IMR-90 (cell line): ENCODE measurements at regions not wholly inside any gene's neighbourhood (a gene's known extent, or its start where the extent isn't known, plus 50 kb on each side); places are given as distances from the start of the nearest gene placed in this dataset.

Source experiments
- ATAC-seq: fragments of 200-7000 bp; cut with Tn5 transposase; 2 replicates; pipeline ENCODE4 v1.9.1; 2020; ENCODE audit warnings: low read depth, mild to moderate bottlenecking, moderate library complexity
- BruUV-seq: library from RNA; stranded (reverse); fragments of 400-500 nt; replicated peaks from 2 replicates; lab custom pipeline; 2021; lab: Mats Ljungman, UMichigan
- CTCF ChIA-PET: fragments of 300-600 bp; formaldehyde crosslinking; extraction: SDS; loops from one replicate; lab custom pipeline; 2021; ENCODE audit warnings: antibody characterized with exemption; lab: Yijun Ruan, JAX
- POLR2A ChIA-PET: fragments of 300-600 bp; sonication (Branson Sonifier 250); formaldehyde crosslinking; loops from one replicate; lab custom pipeline; 2022; ENCODE audit warnings: antibody characterized with exemption; ENCODE audit not compliant: unreplicated experiment; lab: Charles Lee
- DNase-seq: peaks from one replicate; pipeline ENCODE4 v3.0.0; 2013
- H2AFZ ChIP-seq: replicated peaks from 2 replicates; pipeline ENCODE3; 2013; ENCODE audit warnings: low read length, mild to moderate bottlenecking; ENCODE audit not compliant: poor library complexity
- H2AK5ac ChIP-seq: 2 replicates; pipeline ENCODE4 v1.6.1; 2013; ENCODE audit warnings: low read depth, low read length, inconsistent platforms
- H2AK9ac ChIP-seq: replicated peaks from 2 replicates; pipeline ENCODE3; 2013; ENCODE audit warnings: mild to moderate bottlenecking, low read depth, low read length, moderate library complexity; ENCODE audit not compliant: poor library complexity
- H2BK120ac ChIP-seq: 2 replicates; pipeline ENCODE4 v1.6.1; 2013; ENCODE audit warnings: low read depth, low read length, inconsistent platforms
- H2BK15ac ChIP-seq: 3 replicates; pipeline ENCODE4 v1.6.1; 2013; ENCODE audit warnings: low read depth, low read length, inconsistent platforms
- H2BK20ac ChIP-seq: 2 replicates; pipeline ENCODE4 v1.6.1; 2013; ENCODE audit warnings: low read depth, mild to moderate bottlenecking, inconsistent platforms, low read length, moderate library complexity
- H2BK5ac ChIP-seq: 2 replicates; pipeline ENCODE4 v1.6.1; 2013; ENCODE audit warnings: mild to moderate bottlenecking, low read depth, low read length, inconsistent platforms; ENCODE audit not compliant: poor library complexity, severe bottlenecking
- H3K14ac ChIP-seq: replicated peaks from 2 replicates; pipeline ENCODE4 v1.6.1; 2013; ENCODE audit warnings: low read depth, low read length, inconsistent platforms
- H3K18ac ChIP-seq: 2 replicates; pipeline ENCODE4 v1.6.1; 2013; ENCODE audit warnings: low read depth, low read length, control low read depth
- H3K23ac ChIP-seq: 2 replicates; pipeline ENCODE4 v1.6.1; 2013; ENCODE audit warnings: low read depth, low read length, inconsistent platforms
- H3K27ac ChIP-seq: 2 replicates; pipeline ENCODE4 v1.5.1; 2013; ENCODE audit warnings: mild to moderate bottlenecking, control low read depth, low read length; ENCODE audit not compliant: insufficient read depth
- H3K27me3 ChIP-seq: 2 replicates; pipeline ENCODE4 v1.6.1; 2013; ENCODE audit warnings: low read length; ENCODE audit not compliant: control insufficient read depth, insufficient read depth
- H3K36me3 ChIP-seq: 2 replicates; pipeline ENCODE4 v1.6.1; 2013; ENCODE audit warnings: low read length, mixed read lengths; ENCODE audit not compliant: control insufficient read depth, insufficient read depth
- H3K4ac ChIP-seq: 2 replicates; pipeline ENCODE4 v1.6.1; 2013; ENCODE audit warnings: low read depth, low read length, inconsistent platforms
- H3K4me1 ChIP-seq: 2 replicates; pipeline ENCODE4 v1.6.1; 2013; ENCODE audit warnings: low read length, mixed read lengths; ENCODE audit not compliant: control insufficient read depth, insufficient read depth
- H3K4me2 ChIP-seq: 2 replicates; pipeline ENCODE4 v1.6.1; 2013; ENCODE audit warnings: low read depth, mild to moderate bottlenecking, control low read depth, low read length, moderate library complexity
- H3K4me3 ChIP-seq: 2 replicates; pipeline ENCODE4 v1.5.1; 2013; ENCODE audit warnings: low read depth, mild to moderate bottlenecking, control low read depth, low read length, moderate library complexity; ENCODE audit not compliant: insufficient read depth
- H3K56ac ChIP-seq: 2 replicates; pipeline ENCODE4 v1.6.1; 2013; ENCODE audit warnings: low read length, inconsistent platforms; ENCODE audit not compliant: insufficient read depth; ENCODE audit errors: extremely low read depth
- H3K79me1 ChIP-seq, 2 experiments: 2 replicates each; pipeline ENCODE4 v1.6.1; 2013; ENCODE audit warnings: low read length in 2 of 2, inconsistent platforms in 1 of 2, low read depth in 1 of 2
- H3K9ac ChIP-seq: 2 replicates; pipeline ENCODE4 v1.6.1; 2013; ENCODE audit warnings: low read depth, low read length, control low read depth
- H3K9me1 ChIP-seq: 2 replicates; pipeline ENCODE4 v1.6.1; 2013; ENCODE audit warnings: low read length, inconsistent platforms; ENCODE audit not compliant: insufficient read depth
- H3K9me3 ChIP-seq: 2 replicates; pipeline ENCODE4 v1.6.1; 2013; ENCODE audit warnings: low read length; ENCODE audit not compliant: control insufficient read depth, insufficient read depth
- H4K20me1 ChIP-seq: 2 replicates; pipeline ENCODE4 v1.6.1; 2013; ENCODE audit warnings: low read length, inconsistent platforms; ENCODE audit not compliant: insufficient read depth
- H4K5ac ChIP-seq: 2 replicates; pipeline ENCODE4 v1.6.1; 2013; ENCODE audit warnings: mild to moderate bottlenecking, low read depth, low read length, control low read depth
- H4K8ac ChIP-seq, 2 experiments: 2 replicates each; pipeline ENCODE4 v1.6.1; 2013; ENCODE audit warnings: low read depth in 2 of 2, low read length in 2 of 2, control low read depth in 1 of 2, inconsistent platforms in 1 of 2
- H4K91ac ChIP-seq: 2 replicates; pipeline ENCODE4 v1.6.1; 2013; ENCODE audit warnings: low read depth, low read length, inconsistent platforms; ENCODE audit not compliant: insufficient read depth
- BHLHE40 ChIP-seq: fragments of 150-350 bp; IDR thresholded peaks from 2 replicates; pipeline ENCODE4 v1.6.1; 2016; ENCODE audit warnings: mild to moderate bottlenecking, low read depth, low read length
- FOS ChIP-seq: fragments of 150-350 bp; IDR thresholded peaks from 2 replicates; pipeline ENCODE4 v1.6.1; 2016; ENCODE audit warnings: low read depth, low read length
- MXI1 ChIP-seq: IDR thresholded peaks from 2 replicates; pipeline ENCODE4 v1.6.1; 2012; ENCODE audit warnings: low read depth, mild to moderate bottlenecking, low read length, moderate library complexity, borderline replicate concordance
- RAD21 ChIP-seq: IDR thresholded peaks from 2 replicates; pipeline ENCODE4 v1.6.1; 2012; ENCODE audit warnings: low read length, improper control_type of control experiment
- RFX5 ChIP-seq: IDR thresholded peaks from 2 replicates; pipeline ENCODE4 v1.8.0; 2012; ENCODE audit warnings: low read depth, mild to moderate bottlenecking, low read length, moderate library complexity
- WGBS, 2 experiments: methylation state at CpG; one replicate each; pipeline versions ENCODE4 v1.1.5 to v1.1.7; 2013; ENCODE audit warnings: missing lambda C conversion rate in 2 of 2; ENCODE audit not compliant: insufficient read length in 1 of 2; ENCODE audit errors: extremely low coverage in 2 of 2; 5-methylcytosine and 5-hydroxymethylcytosine counted together
- dilution Hi-C: fragments of 300-500 bp; cut with HindIII; formaldehyde crosslinking; loops from one replicate; pipeline ENCODE4 v1.14.3; 2018; ENCODE audit warnings: low sequenced_read_pairs; ENCODE audit not compliant: unreplicated experiment
- in situ Hi-C: fragments of 300-500 bp; cut with MboI; formaldehyde crosslinking; loops from 3 replicates; pipeline ENCODE4 v1.14.3; 2019; ENCODE audit warnings: low sequenced_read_pairs, inconsistent platforms, mixed read lengths
- intact Hi-C: fragments of 100-400 bp; cut with micrococcal nuclease; formaldehyde crosslinking; loops from 2 replicates; pipeline ENCODE4 v1.10.0; 2022
- TF ChIP-seq, protein P1 (sequence below): fragments of 150-350 bp; IDR thresholded peaks from 2 replicates; pipeline ENCODE4 v1.6.1; 2017; ENCODE audit warnings: mild to moderate bottlenecking, antibody characterized with exemption, low read length, low read depth

GRCh38 chr10:128220021-128220420, 93.8 kb upstream of the MKI67 start:
- H4K20me1 ChIP-seq = no peaks in the 10 kb centered on the region
- no peaks in the 10 kb centered on the region; the same call in 1 of the 2 replicates for H3K9me3 ChIP-seq
- no peak overlapping the region for H2AK5ac ChIP-seq
- DNase-seq (no peak), ATAC-seq (no peak)
- H4K5ac ChIP-seq = no peak overlapping the region
- no peaks in the 10 kb centered on the region for H3K27me3 ChIP-seq
- H3K4ac ChIP-seq = no peak overlapping the region
- no CpG with 5 or more reads among the region's 5 CpGs for WGBS, 2 experiments
- H3K56ac ChIP-seq = no peak overlapping the region
- H3K4me3 ChIP-seq = no peak overlapping the region
- H3K14ac ChIP-seq = no peak overlapping the region
- H3K36me3 ChIP-seq = no peaks in the 10 kb centered on the region
- H3K27ac ChIP-seq = no peak overlapping the region
- H3K23ac ChIP-seq = no peak overlapping the region
- no peak overlapping the region for H3K9ac ChIP-seq
- H4K8ac ChIP-seq = no peak overlapping the region
- BruUV-seq = no TSS peak
- TF ChIP-seq RAD21 (no peak), MXI1 (no peak), RFX5 (no peak), FOS (no peak), BHLHE40 (no peak)
- TF ChIP-seq, protein P1, sequence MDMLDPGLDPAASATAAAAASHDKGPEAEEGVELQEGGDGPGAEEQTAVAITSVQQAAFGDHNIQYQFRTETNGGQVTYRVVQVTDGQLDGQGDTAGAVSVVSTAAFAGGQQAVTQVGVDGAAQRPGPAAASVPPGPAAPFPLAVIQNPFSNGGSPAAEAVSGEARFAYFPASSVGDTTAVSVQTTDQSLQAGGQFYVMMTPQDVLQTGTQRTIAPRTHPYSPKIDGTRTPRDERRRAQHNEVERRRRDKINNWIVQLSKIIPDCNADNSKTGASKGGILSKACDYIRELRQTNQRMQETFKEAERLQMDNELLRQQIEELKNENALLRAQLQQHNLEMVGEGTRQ = no peak
- H3K79me1 ChIP-seq = no peaks in the 10 kb centered on the region
- no peak overlapping the region for H2BK20ac ChIP-seq
- no peak overlapping the region for H2BK15ac ChIP-seq
- H3K18ac ChIP-seq = no peak overlapping the region
- H2BK120ac ChIP-seq = no peak overlapping the region
- no peak overlapping the region for H2BK5ac ChIP-seq
- dilution Hi-C loops = no loop called here
- ChIA-PET POLR2A (no interaction called here), CTCF (no interaction called here)
- H2AFZ ChIP-seq = no peak overlapping the region
- intact Hi-C loops = no loop called here
- H3K4me2 ChIP-seq = no peak overlapping the region
- H2AK9ac ChIP-seq = no peak overlapping the region
- H4K91ac ChIP-seq = no peak overlapping the region
- no peaks in the 10 kb centered on the region for H3K4me1 ChIP-seq
- H3K9me1 ChIP-seq = no peaks in the 10 kb centered on the region
- in situ Hi-C loops = no loop called here
